EH (cell line): ENCODE measurements at regions not wholly inside any gene's neighbourhood (a gene's known extent, or its start where the extent isn't known, plus 50 kb on each side); places are given as distances from the start of the nearest gene placed in this dataset.
"Not testable (repeated sequence)": the region's sequence is repeated elsewhere in the genome, so short reads cannot be mapped to it uniquely, and the experiment has no call there.

ENCODE experiments used
- DNase-seq: peaks from one replicate; pipeline ENCODE4 v3.0.0-alpha.2; 2015; ENCODE audit warnings: low read depth

DNA sequence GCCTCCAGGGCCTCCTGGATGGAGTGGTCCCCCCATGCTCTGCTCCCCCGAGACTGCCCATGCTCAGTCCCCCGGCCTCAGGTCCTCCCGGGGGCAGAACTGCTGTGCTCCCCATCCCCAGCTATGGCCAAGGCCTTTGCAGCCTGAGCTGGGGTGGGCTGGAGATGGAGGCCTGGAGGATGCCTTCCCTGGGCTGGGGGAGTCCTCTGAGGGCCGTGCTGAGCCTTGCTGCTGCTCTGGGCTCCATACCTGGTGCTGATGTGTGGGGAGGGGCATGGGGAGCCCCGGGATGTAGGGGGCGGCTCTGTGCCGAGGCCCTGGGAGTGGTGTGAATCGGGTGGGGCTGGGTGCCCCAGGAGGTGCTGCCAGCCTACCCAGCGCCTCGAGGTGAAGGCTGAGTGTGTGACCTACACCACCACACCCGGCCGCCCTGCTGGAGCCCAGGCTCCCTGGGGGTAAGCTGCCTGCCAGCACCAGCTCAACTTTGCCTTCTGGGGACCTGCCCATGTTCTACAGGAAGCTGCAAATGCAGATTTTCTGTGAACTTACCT lies 109.5 kb downstream of the UNCX start:
- DNase-seq: no peak

DNA sequence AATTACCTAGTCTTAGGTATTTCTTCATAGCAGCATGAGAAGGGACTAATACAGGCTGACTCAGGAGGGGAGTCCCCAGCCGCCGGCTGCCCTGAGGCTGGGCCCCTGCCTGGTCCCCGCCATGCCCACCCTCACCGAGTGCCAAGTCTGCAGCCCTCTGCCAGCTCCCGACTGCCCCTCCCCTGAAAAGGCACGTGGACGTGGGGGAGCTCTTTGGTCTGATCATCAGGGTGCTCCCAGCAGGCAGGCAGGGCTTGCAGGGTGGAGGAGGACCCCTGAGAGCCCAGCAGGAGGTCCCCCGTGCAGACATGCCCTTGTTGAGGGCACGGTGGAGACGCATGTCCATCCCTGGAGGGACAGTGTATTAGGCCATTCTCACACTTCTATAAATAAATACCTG lies 110.9 kb downstream of the UNCX start:
- no peak for DNase-seq

DNA sequence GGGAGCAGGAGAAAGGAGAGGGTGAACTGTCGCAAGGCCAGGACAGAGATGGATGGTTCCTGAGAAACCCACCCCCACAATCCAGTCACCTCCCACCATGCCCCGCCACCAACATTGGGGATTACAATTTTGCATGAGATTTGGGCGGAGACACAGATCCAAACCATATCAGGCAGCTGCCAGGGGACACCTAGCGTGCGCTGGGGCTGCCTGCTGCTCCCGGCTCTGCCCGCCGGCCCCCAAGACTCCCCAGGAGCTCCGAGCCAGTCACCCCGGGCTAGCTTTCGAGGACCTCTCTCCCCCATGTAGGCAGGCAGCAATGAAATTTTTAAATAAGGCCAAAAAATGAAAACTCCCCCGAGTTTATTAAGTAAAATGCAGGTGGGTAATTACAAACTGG lies 111.7 kb downstream of the UNCX start:
- no peak for DNase-seq

DNA sequence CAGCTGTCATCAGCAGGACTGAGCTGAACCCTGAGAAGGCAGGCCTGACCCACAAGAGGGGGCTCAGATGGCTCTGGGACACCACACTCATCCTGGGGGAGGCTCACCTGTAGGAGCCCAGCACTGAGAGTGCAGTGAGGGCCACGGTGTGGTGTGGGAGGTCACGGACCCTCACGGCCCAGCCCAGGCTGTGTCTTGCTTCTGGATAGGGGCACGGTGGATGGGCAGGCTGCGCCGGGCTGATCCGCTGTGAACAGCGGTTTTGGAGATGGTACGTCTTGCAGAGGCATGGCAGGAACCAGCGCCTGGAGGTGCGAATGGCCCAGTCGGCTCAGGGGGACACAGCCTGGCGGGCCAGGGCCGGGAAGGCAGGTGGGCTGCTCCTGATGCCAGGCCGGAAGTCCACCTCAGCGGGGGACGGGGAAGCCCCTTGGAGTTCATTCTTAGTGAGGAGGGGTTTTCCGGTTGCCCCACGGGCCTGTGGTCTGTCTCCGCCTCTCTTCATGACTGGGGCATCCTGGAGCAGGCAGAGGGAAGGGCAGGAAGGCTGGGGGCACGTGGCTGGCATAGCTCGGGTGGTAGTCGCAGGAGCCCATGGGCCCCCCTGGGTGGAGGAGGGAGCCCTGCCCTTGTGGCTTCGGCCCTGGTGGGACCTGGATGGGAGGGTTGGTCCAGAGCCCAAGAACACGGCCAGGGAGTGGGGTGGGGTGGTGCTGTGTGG lies 112.5 kb downstream of the UNCX start:
- DNase-seq: no peak

DNA sequence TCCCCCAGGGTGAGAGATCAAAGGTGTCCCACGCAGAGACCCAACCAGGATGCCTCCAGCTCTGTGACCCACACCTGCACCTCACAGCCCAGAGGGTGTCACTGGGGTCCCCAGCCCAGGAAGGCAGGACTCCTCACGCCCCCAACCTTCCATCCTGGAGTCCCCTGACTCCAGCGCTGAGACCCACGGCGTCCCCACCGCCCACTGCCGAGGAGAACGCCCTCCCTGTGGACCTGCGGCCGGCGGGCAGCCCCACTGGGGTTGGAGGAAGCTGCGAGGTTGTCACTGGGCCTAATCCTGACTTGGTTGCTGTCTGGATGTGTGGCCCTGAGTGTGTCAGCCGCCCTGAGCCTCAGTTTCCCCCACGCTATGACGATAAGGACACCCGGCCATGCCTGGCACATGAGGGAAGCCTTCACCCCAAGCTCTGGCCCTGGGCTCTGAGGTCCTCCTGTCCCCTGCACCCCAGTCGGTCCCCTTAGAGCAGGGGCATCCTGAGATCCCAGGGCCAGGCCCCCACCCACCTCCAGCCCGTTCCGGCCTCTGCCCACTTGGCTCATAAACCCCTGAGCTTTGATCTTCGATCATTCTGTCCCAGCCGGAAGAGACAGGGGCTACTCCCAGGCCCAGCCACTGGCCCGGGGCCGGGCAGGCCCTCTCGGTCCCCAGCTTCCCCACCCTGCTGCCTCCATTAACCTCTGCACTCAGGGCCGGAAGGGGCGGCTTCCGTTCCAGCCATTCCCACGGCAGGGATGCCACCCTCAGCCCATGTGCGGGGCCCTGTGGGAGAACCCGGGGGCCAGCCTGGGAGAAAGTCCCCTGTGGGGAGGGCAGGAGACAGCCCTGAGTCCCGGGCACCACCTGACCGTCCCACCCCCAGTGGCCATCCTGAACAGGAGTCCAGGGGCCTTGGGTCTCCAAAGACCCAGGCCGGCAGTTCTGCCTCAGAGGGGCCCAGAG lies 113.2 kb downstream of the MICALL2 start:
- no peak for DNase-seq

DNA sequence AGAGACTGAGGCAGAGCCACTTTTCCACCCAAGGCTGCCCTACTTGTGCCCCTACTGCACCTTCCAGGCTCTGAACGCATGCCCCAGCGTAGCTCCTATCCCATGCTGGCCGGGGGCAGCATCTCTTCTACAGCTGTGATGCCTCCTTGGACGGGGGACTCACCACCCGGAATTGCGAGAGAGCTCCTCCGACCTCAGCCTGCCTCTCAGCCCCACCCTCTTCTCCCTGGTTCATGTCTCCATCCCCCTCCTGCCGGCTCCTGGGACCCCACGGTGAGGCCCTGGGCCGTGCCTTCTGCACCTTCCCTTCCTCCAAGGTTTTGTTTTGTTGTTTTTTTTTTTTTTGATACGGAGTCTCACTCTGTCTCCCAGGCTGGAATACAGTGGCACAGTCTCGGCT lies 112.4 kb downstream of the MICALL2 start:
- no peak for DNase-seq

DNA sequence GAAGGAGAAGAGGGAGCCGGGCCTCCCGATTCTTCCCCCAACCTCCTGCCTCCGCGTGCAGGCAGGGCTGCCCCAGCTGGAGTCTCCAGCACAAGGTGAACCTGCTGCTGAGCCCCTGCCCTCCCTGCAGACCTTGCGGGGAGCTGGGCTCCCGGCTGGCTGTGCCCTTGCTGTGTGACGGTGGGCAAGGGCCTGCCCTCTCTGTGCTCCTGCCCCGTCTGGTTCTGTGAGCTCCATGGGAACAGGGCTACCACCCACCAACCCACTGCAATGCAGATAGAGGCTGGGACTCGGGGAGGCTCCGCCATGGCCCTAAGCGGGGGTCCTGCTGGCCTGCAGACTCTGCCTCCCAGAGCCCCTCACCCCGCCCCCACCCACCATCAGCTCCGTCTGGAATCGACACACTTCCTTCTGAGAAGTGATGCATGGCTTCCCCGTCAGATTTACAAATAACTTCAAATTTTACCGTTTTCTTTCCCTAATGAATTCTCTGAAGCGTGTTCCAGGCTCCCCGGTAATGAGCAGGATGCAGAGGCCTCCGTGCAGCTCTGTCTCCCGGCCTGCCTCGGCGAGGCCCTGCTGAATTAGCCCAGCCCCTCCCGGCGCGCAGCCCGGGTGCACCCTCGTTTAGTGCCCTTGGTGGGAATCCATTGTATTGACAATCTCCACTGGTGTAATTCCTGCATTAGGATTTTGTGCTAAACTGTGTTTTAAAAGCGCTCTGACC lies 111.0 kb downstream of the MICALL2 start:
- no peak for DNase-seq

DNA sequence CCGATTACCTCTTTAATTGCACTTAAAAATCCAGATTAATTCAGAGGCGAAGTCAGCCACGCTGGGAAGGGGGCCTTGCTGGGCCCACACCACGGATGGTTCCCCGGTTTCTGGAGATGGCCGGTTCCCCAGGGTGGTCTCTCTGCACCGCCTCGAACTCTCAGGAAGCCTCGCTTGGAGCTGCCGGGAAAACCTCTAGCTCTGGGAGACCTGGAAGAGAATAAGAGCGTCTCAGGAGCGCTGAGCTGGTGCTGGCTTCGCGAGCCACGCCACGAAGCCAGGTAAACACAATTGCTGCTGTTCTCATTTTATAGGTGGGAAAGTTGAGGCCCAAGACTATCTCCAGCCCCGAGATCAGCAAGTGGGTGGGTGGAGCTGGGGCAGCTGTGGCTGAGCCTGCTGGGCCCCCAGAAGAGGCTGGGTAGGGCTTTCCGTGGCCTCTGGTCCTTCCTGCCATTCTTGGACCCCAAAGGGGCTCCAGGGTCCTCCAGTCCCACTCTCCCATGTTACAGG lies 110.4 kb downstream of the MICALL2 start:
- no peak for DNase-seq

DNA sequence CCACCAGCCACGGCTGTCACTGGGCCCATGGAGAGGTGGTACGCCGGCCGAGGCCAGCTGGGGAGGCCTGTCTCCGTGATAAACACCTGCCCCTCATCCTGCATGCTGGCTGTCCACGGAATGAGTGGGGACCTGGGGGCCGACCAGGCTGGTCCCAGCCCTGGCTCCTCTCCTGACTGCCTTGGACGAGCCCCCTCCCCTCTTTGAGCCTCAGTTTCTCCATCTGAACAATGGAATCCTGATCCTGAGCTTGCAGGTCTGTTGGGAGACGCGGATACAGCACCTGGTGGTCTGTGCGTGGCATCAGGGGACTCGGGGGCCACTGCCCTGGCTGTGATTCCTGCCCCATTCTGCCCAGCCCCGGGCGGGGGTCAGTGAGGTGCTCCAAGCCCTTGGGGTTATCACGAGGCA lies 109.9 kb downstream of the MICALL2 start:
- no peak for DNase-seq

DNA sequence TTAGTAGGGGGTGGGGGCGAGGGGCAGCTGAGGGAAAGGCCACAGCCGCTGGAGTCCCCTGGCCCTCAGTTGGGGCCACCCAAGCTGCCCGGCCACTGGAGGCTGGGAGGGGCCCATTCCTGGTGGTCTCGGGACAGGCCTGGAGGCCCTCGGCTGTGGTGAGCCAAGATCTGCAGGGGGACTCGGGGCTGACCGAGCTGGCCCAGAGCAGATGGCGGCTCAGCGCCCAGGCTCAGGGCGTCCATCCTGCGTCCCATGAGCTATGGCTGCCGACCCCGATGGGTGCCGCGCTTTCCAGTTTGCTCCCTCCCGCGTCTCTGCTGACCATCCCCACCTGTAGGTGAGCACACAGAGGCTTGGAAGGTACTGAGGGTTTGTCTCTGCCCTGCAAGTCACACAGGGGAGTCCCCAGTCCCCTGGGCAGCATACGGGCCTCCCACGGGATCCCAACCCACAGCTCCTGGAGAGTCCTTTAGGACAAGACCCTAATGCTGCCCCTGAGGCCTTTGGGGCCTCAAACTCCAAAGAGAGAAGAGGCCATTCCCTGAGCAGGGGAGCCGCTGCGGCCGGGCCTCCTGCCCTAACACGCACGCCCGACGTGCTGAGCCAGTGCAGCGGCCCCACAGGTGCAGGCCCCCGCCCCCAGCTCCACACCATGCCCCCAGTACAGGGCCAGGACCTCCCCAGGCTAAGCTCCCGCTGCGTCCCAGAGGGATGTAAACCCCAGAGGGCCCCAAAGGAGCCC lies 107.2 kb downstream of the MICALL2 start:
- DNase-seq: no peak

DNA sequence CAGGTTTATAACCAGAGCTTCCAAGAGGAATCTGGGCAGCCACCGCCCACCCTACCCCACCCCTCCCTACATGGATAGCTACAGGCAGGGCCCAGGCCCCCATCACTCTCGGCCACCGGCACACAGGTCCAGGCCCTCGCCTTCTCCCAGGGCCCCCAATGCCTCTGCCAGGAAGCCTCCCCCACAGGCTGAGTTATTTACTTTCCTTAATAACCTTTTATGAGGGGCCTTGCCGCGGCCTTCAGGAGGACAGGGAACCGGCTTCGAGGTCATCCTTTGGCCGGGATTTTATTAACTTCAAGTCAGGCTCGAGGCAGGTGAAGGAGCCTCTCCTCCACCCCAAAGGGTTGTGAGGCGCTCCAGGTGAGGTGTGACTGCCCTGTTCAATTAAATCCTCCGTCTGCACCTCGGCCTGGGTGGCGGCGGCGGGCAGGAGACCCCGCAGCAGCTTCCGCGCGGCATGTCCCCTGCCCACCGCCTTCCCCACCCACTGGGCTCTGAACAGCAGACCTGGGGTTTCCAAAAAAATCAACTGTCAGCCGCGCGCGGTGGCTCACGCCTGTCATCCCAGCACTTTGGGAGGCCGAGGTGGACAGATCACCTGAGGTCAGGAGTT lies 106.5 kb downstream of the MICALL2 start:
- DNase-seq: no peak

DNA sequence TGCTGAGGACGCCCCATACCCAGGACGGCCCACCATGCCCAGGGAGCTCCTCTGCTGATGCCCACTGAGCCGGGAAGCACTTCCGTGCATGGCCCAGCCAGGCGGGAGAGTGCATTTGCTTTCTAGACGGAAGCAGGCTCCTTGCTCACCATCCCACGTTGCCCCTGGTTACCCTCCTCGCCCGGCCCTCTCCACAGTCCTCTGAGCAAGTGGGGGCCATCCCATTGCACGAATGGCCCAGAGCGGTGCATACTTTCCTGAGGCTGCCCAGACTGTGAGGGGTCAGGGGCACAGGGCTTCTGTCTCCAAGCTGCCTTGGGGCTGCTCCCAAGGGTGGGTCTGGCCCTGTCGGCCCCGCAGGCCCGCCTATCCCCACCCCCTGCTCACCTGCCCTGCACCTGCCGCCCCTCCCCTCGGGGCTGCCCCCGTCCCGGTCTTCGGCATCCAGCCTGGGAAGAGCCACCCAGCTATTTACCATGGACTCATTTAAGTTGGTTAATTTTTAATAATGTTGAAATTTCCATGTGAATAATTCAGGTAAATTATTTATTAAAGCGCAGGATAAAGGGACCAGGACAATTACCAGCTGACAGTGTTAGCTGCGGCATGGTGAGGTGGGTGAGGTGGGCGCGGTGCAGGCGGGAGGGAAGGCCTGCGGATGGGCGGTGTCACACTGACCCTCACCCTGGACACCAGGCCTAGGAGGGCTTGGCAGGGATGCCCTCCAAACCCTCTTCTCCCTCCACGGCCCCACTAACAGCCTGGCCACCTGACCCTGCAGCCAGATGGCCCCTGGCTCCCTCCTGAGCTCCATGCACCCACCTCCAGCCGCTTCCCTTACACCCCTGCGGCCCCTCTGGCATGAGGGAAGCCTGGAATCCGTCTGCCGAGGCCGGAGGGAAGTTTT lies 104.4 kb downstream of the MICALL2 start:
- no peak for DNase-seq

DNA sequence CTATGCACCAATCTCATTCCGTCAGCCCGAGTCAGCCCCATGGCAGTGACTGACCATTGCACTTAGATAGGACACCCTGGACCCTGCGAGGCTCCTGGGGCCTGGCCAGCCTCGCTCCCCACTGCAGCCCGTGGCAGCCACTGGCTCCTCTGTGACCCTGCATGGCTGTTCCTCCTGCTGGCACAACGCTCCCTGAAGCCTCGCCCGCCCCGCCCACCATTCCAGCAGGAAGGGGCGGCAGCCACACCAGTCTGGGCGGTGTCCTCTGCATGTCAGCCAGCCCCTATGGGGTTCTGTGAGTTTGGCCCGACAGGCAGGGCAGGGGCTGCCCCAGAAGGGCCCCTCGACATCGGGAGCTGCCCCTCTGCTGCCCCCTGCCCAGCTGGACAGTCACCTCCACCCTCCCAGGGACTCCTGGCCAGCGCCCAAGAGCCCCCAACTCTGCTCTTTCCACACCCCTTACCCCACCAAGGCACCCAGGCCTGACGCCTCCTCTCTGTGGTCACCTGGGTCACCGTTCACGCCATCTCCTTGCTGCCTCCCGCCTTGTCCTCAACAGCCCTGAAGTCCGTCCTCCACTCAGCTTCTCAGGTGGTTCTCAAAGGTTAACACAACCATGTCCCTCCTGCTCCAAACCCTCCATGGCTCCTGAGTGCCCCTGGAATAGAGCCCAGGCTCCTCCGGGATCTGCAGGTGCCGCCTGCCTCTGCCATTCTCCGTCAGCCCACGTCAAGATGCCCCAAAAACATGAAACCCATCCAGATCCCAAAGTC lies 103.5 kb downstream of the MICALL2 start:
- no peak for DNase-seq

DNA sequence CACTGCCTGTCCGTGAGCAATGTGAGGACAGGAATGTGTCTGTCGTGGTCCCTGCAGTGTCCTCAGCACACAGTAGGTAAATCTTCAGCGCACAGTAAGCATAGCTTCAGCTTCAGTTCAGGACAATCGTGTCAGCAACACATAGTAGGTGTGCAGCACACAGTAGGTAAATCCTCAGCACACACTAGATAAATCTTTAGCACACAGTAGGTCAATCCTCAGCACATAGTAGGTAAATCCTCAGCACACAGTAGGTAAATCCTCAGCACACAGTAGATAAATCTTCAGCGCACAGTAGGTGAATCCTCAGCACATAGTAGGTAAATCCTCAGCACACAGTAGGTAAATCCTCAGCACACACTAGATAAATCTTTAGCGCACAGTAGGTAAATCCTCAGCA lies 102.4 kb downstream of the MICALL2 start:
- not testable (repeated sequence) for DNase-seq

DNA sequence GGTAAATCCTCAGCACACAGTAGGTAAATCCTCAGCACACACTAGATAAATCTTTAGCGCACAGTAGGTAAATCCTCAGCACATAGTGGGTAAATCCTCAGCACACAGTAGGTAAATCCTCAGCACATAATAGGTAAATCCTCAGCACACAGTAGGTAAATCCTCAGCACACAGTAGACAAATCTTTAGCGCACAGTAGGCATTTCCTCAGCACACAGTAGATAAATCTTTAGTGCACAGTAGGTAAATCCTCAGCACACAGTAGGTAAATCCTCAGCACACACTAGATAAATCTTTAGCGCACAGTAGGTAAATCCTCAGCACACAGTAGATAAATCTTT lies 102.0 kb downstream of the MICALL2 start:
- DNase-seq: not testable (repeated sequence)

DNA sequence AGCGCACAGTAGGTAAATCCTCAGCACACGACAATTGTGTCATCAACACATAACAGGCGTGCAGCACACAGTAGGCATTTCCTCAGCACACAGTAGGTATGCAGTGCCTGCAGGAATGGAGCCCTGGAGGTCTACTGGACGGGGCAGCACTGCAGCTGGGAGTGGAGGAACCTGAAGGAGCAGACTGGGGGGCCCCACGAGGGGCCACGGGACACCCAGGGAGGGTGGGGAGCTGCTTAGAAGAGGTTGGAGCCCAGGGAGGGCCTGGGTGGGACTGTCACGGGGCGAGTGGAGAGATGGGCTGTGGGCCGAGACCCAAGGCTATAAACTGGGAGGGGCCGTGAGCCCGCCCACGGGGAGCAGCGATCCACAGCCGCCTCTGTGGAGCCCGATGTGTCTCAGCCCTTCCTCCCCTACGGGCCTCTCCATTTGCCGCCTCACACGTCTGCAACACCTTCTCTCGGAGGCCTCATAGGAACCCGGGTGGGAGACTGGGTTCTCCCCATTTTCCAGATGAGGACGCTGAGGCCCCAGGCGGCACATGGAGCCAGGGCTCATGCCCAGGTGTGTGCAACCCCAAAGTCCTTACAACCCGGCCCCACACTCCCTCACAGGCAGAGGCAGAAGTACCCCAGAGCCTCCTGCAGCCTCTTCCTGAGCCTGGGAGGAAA lies 101.5 kb downstream of the MICALL2 start:
- no peak for DNase-seq

DNA sequence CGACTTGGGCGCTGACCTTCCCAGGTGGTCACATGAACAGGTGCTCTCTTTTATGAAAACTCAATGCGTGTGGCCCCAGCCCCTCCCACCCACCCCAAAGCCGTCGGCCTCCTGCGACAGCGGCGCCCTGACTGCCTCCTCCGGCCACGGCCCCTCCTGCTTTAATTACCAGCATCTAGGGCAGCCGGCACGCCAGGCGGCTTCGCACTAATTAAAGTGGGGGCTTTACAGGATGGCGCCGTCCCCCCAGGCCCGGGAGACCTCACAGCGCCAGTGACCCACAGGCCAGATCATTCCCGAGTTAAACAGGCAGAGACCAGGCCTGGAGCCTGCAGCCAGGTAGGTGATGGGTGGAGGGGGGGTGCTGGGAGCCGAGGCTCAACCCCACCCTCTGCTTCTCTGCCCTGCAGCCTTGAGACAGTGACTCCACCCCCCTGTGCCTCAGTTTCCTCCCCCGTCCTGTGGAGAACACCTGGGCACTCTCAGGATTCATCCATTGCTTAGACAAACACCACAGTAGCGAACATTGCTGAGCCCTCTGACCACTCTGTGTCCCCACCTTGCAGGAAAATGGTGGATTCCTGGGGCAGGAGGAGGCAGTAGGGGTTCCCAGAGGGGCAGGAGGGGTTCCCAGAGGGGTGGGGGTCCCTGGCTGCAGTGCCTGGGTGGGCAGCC lies 100.8 kb downstream of the MICALL2 start:
- DNase-seq: no peak

DNA sequence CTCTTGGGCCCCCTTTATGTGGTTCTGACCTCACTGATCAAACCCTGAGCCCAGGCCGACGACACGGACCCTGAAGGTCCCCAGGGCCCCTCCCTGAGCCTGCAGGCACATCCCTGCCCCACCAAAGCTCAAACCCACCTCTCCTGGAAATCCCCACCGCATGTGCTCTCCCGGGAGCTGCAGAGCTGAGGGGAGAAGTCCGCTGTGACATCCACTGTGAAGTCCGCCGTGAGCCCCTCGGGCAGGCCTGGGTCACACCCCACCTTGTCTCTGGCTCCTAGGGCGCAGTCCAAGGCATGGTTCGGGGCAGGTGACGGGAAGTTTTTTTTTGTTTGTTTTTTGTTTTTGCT lies 100.2 kb downstream of the MICALL2 start:
- DNase-seq: no peak
